IMR-90 (cell line): ENCODE measurements at regions not wholly inside any gene's neighbourhood (a gene's known extent, or its start where the extent isn't known, plus 50 kb on each side); places are given as distances from the start of the nearest gene placed in this dataset.

Experiments
- ATAC-seq: fragments of 200-7000 bp; cut with Tn5 transposase; 2 replicates; pipeline ENCODE4 v1.9.1; 2020; ENCODE audit warnings: low read depth, mild to moderate bottlenecking, moderate library complexity
- BruUV-seq: library from RNA; stranded (reverse); fragments of 400-500 nt; replicated peaks from 2 replicates; lab custom pipeline; 2021; lab: Mats Ljungman, UMichigan
- CTCF ChIA-PET: fragments of 300-600 bp; formaldehyde crosslinking; extraction: SDS; loops from one replicate; lab custom pipeline; 2021; ENCODE audit warnings: antibody characterized with exemption; lab: Yijun Ruan, JAX
- POLR2A ChIA-PET: fragments of 300-600 bp; sonication (Branson Sonifier 250); formaldehyde crosslinking; loops from one replicate; lab custom pipeline; 2022; ENCODE audit warnings: antibody characterized with exemption; ENCODE audit not compliant: unreplicated experiment; lab: Charles Lee
- DNase-seq: peaks from one replicate; pipeline ENCODE4 v3.0.0; 2013
- H2AFZ ChIP-seq: replicated peaks from 2 replicates; pipeline ENCODE3; 2013; ENCODE audit warnings: low read length, mild to moderate bottlenecking; ENCODE audit not compliant: poor library complexity
- H2AK5ac ChIP-seq: 2 replicates; pipeline ENCODE4 v1.6.1; 2013; ENCODE audit warnings: low read depth, low read length, inconsistent platforms
- H2AK9ac ChIP-seq: replicated peaks from 2 replicates; pipeline ENCODE3; 2013; ENCODE audit warnings: mild to moderate bottlenecking, low read depth, low read length, moderate library complexity; ENCODE audit not compliant: poor library complexity
- H2BK120ac ChIP-seq: 2 replicates; pipeline ENCODE4 v1.6.1; 2013; ENCODE audit warnings: low read depth, low read length, inconsistent platforms
- H2BK15ac ChIP-seq: 3 replicates; pipeline ENCODE4 v1.6.1; 2013; ENCODE audit warnings: low read depth, low read length, inconsistent platforms
- H2BK20ac ChIP-seq: 2 replicates; pipeline ENCODE4 v1.6.1; 2013; ENCODE audit warnings: low read depth, mild to moderate bottlenecking, inconsistent platforms, low read length, moderate library complexity
- H2BK5ac ChIP-seq: 2 replicates; pipeline ENCODE4 v1.6.1; 2013; ENCODE audit warnings: mild to moderate bottlenecking, low read depth, low read length, inconsistent platforms; ENCODE audit not compliant: poor library complexity, severe bottlenecking
- H3K14ac ChIP-seq: replicated peaks from 2 replicates; pipeline ENCODE4 v1.6.1; 2013; ENCODE audit warnings: low read depth, low read length, inconsistent platforms
- H3K18ac ChIP-seq: 2 replicates; pipeline ENCODE4 v1.6.1; 2013; ENCODE audit warnings: low read depth, low read length, control low read depth
- H3K23ac ChIP-seq: 2 replicates; pipeline ENCODE4 v1.6.1; 2013; ENCODE audit warnings: low read depth, low read length, inconsistent platforms
- H3K27ac ChIP-seq: 2 replicates; pipeline ENCODE4 v1.5.1; 2013; ENCODE audit warnings: mild to moderate bottlenecking, control low read depth, low read length; ENCODE audit not compliant: insufficient read depth
- H3K27me3 ChIP-seq: 2 replicates; pipeline ENCODE4 v1.6.1; 2013; ENCODE audit warnings: low read length; ENCODE audit not compliant: control insufficient read depth, insufficient read depth
- H3K36me3 ChIP-seq: 2 replicates; pipeline ENCODE4 v1.6.1; 2013; ENCODE audit warnings: low read length, mixed read lengths; ENCODE audit not compliant: control insufficient read depth, insufficient read depth
- H3K4ac ChIP-seq: 2 replicates; pipeline ENCODE4 v1.6.1; 2013; ENCODE audit warnings: low read depth, low read length, inconsistent platforms
- H3K4me1 ChIP-seq: 2 replicates; pipeline ENCODE4 v1.6.1; 2013; ENCODE audit warnings: low read length, mixed read lengths; ENCODE audit not compliant: control insufficient read depth, insufficient read depth
- H3K4me2 ChIP-seq: 2 replicates; pipeline ENCODE4 v1.6.1; 2013; ENCODE audit warnings: low read depth, mild to moderate bottlenecking, control low read depth, low read length, moderate library complexity
- H3K4me3 ChIP-seq: 2 replicates; pipeline ENCODE4 v1.5.1; 2013; ENCODE audit warnings: low read depth, mild to moderate bottlenecking, control low read depth, low read length, moderate library complexity; ENCODE audit not compliant: insufficient read depth
- H3K56ac ChIP-seq: 2 replicates; pipeline ENCODE4 v1.6.1; 2013; ENCODE audit warnings: low read length, inconsistent platforms; ENCODE audit not compliant: insufficient read depth; ENCODE audit errors: extremely low read depth
- H3K79me1 ChIP-seq, 2 experiments: 2 replicates each; pipeline ENCODE4 v1.6.1; 2013; ENCODE audit warnings: low read length in 2 of 2, inconsistent platforms in 1 of 2, low read depth in 1 of 2
- H3K9ac ChIP-seq: 2 replicates; pipeline ENCODE4 v1.6.1; 2013; ENCODE audit warnings: low read depth, low read length, control low read depth
- H3K9me1 ChIP-seq: 2 replicates; pipeline ENCODE4 v1.6.1; 2013; ENCODE audit warnings: low read length, inconsistent platforms; ENCODE audit not compliant: insufficient read depth
- H3K9me3 ChIP-seq: 2 replicates; pipeline ENCODE4 v1.6.1; 2013; ENCODE audit warnings: low read length; ENCODE audit not compliant: control insufficient read depth, insufficient read depth
- H4K20me1 ChIP-seq: 2 replicates; pipeline ENCODE4 v1.6.1; 2013; ENCODE audit warnings: low read length, inconsistent platforms; ENCODE audit not compliant: insufficient read depth
- H4K5ac ChIP-seq: 2 replicates; pipeline ENCODE4 v1.6.1; 2013; ENCODE audit warnings: mild to moderate bottlenecking, low read depth, low read length, control low read depth
- H4K8ac ChIP-seq, 2 experiments: 2 replicates each; pipeline ENCODE4 v1.6.1; 2013; ENCODE audit warnings: low read depth in 2 of 2, low read length in 2 of 2, control low read depth in 1 of 2, inconsistent platforms in 1 of 2
- H4K91ac ChIP-seq: 2 replicates; pipeline ENCODE4 v1.6.1; 2013; ENCODE audit warnings: low read depth, low read length, inconsistent platforms; ENCODE audit not compliant: insufficient read depth
- CTCF ChIP-seq: conservative IDR thresholded peaks from 2 replicates; pipeline ENCODE4 v1.5.1; 2012; ENCODE audit warnings: mild to moderate bottlenecking, low read depth, low read length, improper control_type of control experiment
- ELK1 ChIP-seq: fragments of 150-350 bp; IDR thresholded peaks from 2 replicates; pipeline ENCODE4 v1.6.1; 2016; ENCODE audit warnings: low read depth, mild to moderate bottlenecking, low read length, moderate library complexity, borderline replicate concordance
- FOS ChIP-seq: fragments of 150-350 bp; IDR thresholded peaks from 2 replicates; pipeline ENCODE4 v1.6.1; 2016; ENCODE audit warnings: low read depth, low read length
- MAFK ChIP-seq: IDR thresholded peaks from 2 replicates; pipeline ENCODE4 v1.6.1; 2012; ENCODE audit warnings: low read depth, low read length, improper control_type of control experiment
- MAZ ChIP-seq: IDR thresholded peaks from 2 replicates; pipeline ENCODE4 v1.6.1; 2012; ENCODE audit warnings: low read depth, mild to moderate bottlenecking, low read length, improper control_type of control experiment, moderate library complexity, borderline replicate concordance
- MXI1 ChIP-seq: IDR thresholded peaks from 2 replicates; pipeline ENCODE4 v1.6.1; 2012; ENCODE audit warnings: low read depth, mild to moderate bottlenecking, low read length, moderate library complexity, borderline replicate concordance
- POLR2A ChIP-seq: IDR thresholded peaks from 2 replicates; pipeline ENCODE4 v1.6.1; 2012; ENCODE audit warnings: mild to moderate bottlenecking, low read depth, low read length
- USF2 ChIP-seq: fragments of 150-350 bp; IDR thresholded peaks from 2 replicates; pipeline ENCODE4 v1.6.1; 2017; ENCODE audit warnings: mild to moderate bottlenecking, antibody characterized with exemption, low read length, low read depth
- WGBS, 2 experiments: methylation state at CpG; one replicate each; pipeline versions ENCODE4 v1.1.5 to v1.1.7; 2013; ENCODE audit warnings: missing lambda C conversion rate in 2 of 2; ENCODE audit not compliant: insufficient read length in 1 of 2; ENCODE audit errors: extremely low coverage in 2 of 2; 5-methylcytosine and 5-hydroxymethylcytosine counted together
- dilution Hi-C: fragments of 300-500 bp; cut with HindIII; formaldehyde crosslinking; loops from one replicate; pipeline ENCODE4 v1.14.3; 2018; ENCODE audit warnings: low sequenced_read_pairs; ENCODE audit not compliant: unreplicated experiment
- in situ Hi-C: fragments of 300-500 bp; cut with MboI; formaldehyde crosslinking; loops from 3 replicates; pipeline ENCODE4 v1.14.3; 2019; ENCODE audit warnings: low sequenced_read_pairs, inconsistent platforms, mixed read lengths
- intact Hi-C: fragments of 100-400 bp; cut with micrococcal nuclease; formaldehyde crosslinking; loops from 2 replicates; pipeline ENCODE4 v1.10.0; 2022

GRCh38 chr4:79147251-79147650 is 178.6 kb downstream of the NAA11 start:
- BruUV-seq: no TSS peak
- in situ Hi-C loops: no loop called here

More at GRCh38 chr4:79147251-79147650, 178.6 kb downstream of the NAA11 start:
- no CpG with 5 or more reads among the region's 1 CpG for WGBS, 2 experiments
- H3K56ac ChIP-seq: no peak overlapping the region
- intact Hi-C loops: no loop called here
- no peak overlapping the region for H3K4me2 ChIP-seq
- no peak overlapping the region for H2BK15ac ChIP-seq
- no peaks in the 10 kb centered on the region for H3K36me3 ChIP-seq
- no peaks in the 10 kb centered on the region for H4K20me1 ChIP-seq
- H2AK5ac ChIP-seq: no peak overlapping the region
- H3K18ac ChIP-seq: no peak overlapping the region
- H4K91ac ChIP-seq: no peak overlapping the region
- H2AK9ac ChIP-seq: no peak overlapping the region
- H3K14ac ChIP-seq: no peak overlapping the region
- H3K79me1 ChIP-seq: no peaks in the 10 kb centered on the region
- no peak overlapping the region for H2BK20ac ChIP-seq
- H3K23ac ChIP-seq: no peak overlapping the region
- no peak overlapping the region for H3K27ac ChIP-seq
- ChIA-PET CTCF (no interaction called here), POLR2A (interaction anchor here (0.6 kb wide), 1 partner anchor 33 kb away, joined by 3 read pairs; no protein-coding TSS in a partner anchor)
- H3K4ac ChIP-seq: no peak overlapping the region
- H3K9me3 ChIP-seq: no peaks in the 10 kb centered on the region
- no peak overlapping the region for H2AFZ ChIP-seq
- H3K9me1 ChIP-seq: no peaks in the 10 kb centered on the region
- dilution Hi-C loops: no loop called here
- no peak overlapping the region for H2BK120ac ChIP-seq
- H3K27me3 ChIP-seq: no peaks in the 10 kb centered on the region
- H3K4me3 ChIP-seq: no peak overlapping the region
- ATAC-seq (peak; percentile 35; the same call in 1 of the 2 replicates), DNase-seq (no peak)
- no peak overlapping the region for H4K5ac ChIP-seq
- no peak overlapping the region for H3K9ac ChIP-seq
- no peak overlapping the region for H2BK5ac ChIP-seq
- H4K8ac ChIP-seq: no peak overlapping the region
- no peaks in the 10 kb centered on the region for H3K4me1 ChIP-seq
- TF ChIP-seq MAFK (no peak), CTCF (no peak), ELK1 (no peak), MAZ (no peak), USF2 (no peak), FOS (no peak), MXI1 (no peak), POLR2A (no peak)
